Common myeloid progenitor, CD34-positive (primary cell): ENCODE measurements at regions not wholly inside any gene's neighbourhood (a gene's known extent, or its start where the extent isn't known, plus 50 kb on each side); places are given as distances from the start of the nearest gene placed in this dataset.

ENCODE experiments used
- CTCF ChIA-PET: fragments of 350-600 bp; sonication (Branson Sonifier 250); formaldehyde crosslinking; loops from one replicate; lab custom pipeline; 2021; ENCODE audit warnings: antibody characterized with exemption; lab: Charles Lee
- POLR2A ChIA-PET: fragments of 350-600 bp; sonication (Branson Sonifier 250); formaldehyde crosslinking; loops from one replicate; lab custom pipeline; 2021; ENCODE audit warnings: antibody characterized with exemption; lab: Charles Lee
- DNase-seq, 3 donors: peaks; one replicate each; pipeline versions ENCODE4 v3.0.0 to v3.0.0-alpha.2; 2013
- H3K27ac ChIP-seq, 2 experiments: 1 replicate in 1 of 2; 2 replicates in 1 of 2; pipeline ENCODE4 v1.7.0; 2013; ENCODE audit warnings: inconsistent platforms in 2 of 2, low read length in 2 of 2, mild to moderate bottlenecking in 2 of 2, low read depth in 1 of 2, moderate library complexity in 1 of 2; ENCODE audit not compliant: severe bottlenecking in 2 of 2, insufficient read depth in 1 of 2, poor library complexity in 1 of 2
- H3K27me3 ChIP-seq, 5 experiments: replicated peaks in 2 of 5; 1 replicate in 3 of 5; 2 replicates in 2 of 5; pipeline versions ENCODE4 v1.6.1 to v1.7.0; 2013; ENCODE audit warnings: low read length in 4 of 5, mild to moderate bottlenecking in 2 of 5, moderate library complexity in 2 of 5, inconsistent platforms in 1 of 5; ENCODE audit not compliant: insufficient read depth in 5 of 5, control insufficient read depth in 4 of 5
- H3K36me3 ChIP-seq, 4 experiments: 1 replicate in 2 of 4; 2 replicates in 2 of 4; pipeline versions ENCODE4 v1.6.1 to v1.7.0; 2013; ENCODE audit warnings: low read length in 3 of 4, control low read depth in 1 of 4, mild to moderate bottlenecking in 1 of 4; ENCODE audit not compliant: control insufficient read depth in 4 of 4, insufficient read depth in 4 of 4
- H3K4me1 ChIP-seq, 4 experiments: 1 replicate in 3 of 4; 2 replicates in 1 of 4; pipeline versions ENCODE4 v1.6.1 to v1.7.1; 2013; ENCODE audit warnings: low read length in 3 of 4, mild to moderate bottlenecking in 3 of 4, control low read depth in 1 of 4, inconsistent platforms in 1 of 4, moderate library complexity in 1 of 4; ENCODE audit not compliant: control insufficient read depth in 4 of 4, insufficient read depth in 4 of 4; ENCODE audit errors: control extremely low read depth in 1 of 4
- H3K4me3 ChIP-seq, 7 experiments: 1 replicate in 4 of 7; 2 replicates in 3 of 7; pipeline versions ENCODE4 v1.5.1 to v1.7.0; 2013; ENCODE audit warnings: mild to moderate bottlenecking in 7 of 7, low read length in 6 of 7, moderate library complexity in 6 of 7, inconsistent platforms in 2 of 7, low read depth in 2 of 7, control low read depth in 1 of 7; ENCODE audit not compliant: insufficient read depth in 4 of 7, control insufficient read depth in 1 of 7; ENCODE audit errors: extremely low read depth in 1 of 7
- H3K9me3 ChIP-seq, 5 experiments: 1 replicate in 4 of 5; 2 replicates in 1 of 5; pipeline versions ENCODE4 v1.6.1 to v1.7.1; 2013; ENCODE audit warnings: low read length in 4 of 5, mild to moderate bottlenecking in 2 of 5, inconsistent platforms in 1 of 5, low read depth in 1 of 5, moderate library complexity in 1 of 5; ENCODE audit not compliant: control insufficient read depth in 4 of 5, insufficient read depth in 2 of 5; ENCODE audit errors: control extremely low read depth in 1 of 5
- WGBS: methylation state at CpG from one replicate; pipeline ENCODE4 v1.1.5; 2013; ENCODE audit not compliant: insufficient coverage; 5-methylcytosine and 5-hydroxymethylcytosine counted together

GRCh38 chr6:22807818-22808217 lies 238.5 kb downstream of the HDGFL1 start:
- no peaks in the 10 kb centered on the region for H3K36me3 ChIP-seq
- H3K4me1 ChIP-seq = no peaks in the 10 kb centered on the region
- CTCF ChIA-PET = no interaction called here
- no peak overlapping the region for H3K27ac ChIP-seq
- 100% methylated on average over 3 of the region's 3 CpGs for WGBS
- H3K4me3 ChIP-seq = no peak overlapping the region
- no peak for DNase-seq
- H3K27me3 ChIP-seq = no peaks in the 10 kb centered on the region
- POLR2A ChIA-PET = no interaction called here
- H3K9me3 ChIP-seq = no peaks in the 10 kb centered on the region

- Histone ChIP-seq H3K36me3 (no peaks in the 10 kb centered on the region), H3K4me3 (no peak overlapping the region), H3K27ac (no peak overlapping the region), H3K27me3 (no peaks in the 10 kb centered on the region), H3K4me1 (no peaks in the 10 kb centered on the region), H3K9me3 (no peaks in the 10 kb centered on the region)
- CTCF ChIA-PET = no interaction called here
- WGBS = no CpG with 5 or more reads among the region's 1 CpG
- POLR2A ChIA-PET = no interaction called here
- DNase-seq = no peak
Observed at GRCh38 chr6:22808466-22808865, 239.1 kb downstream of the HDGFL1 start.

GRCh38 chr6:22809370-22809769 lies 240.0 kb downstream of the HDGFL1 start:
- H3K9me3 ChIP-seq = no peaks in the 10 kb centered on the region
- H3K4me3 ChIP-seq = no peak overlapping the region
- no peak for DNase-seq
- WGBS = 100% methylated on average over 1 of the region's 1 CpG
- no peak overlapping the region for H3K27ac ChIP-seq
- H3K27me3 ChIP-seq = no peaks in the 10 kb centered on the region
- POLR2A ChIA-PET = no interaction called here
- no peaks in the 10 kb centered on the region for H3K4me1 ChIP-seq
- CTCF ChIA-PET = no interaction called here
- H3K36me3 ChIP-seq = no peaks in the 10 kb centered on the region

- ChIA-PET POLR2A (no interaction called here), CTCF (no interaction called here)
- no peaks in the 10 kb centered on the region for H3K27me3 ChIP-seq
- H3K4me3 ChIP-seq = no peak overlapping the region
- WGBS = 100% methylated on average over 1 of the region's 1 CpG
- no peak overlapping the region for H3K27ac ChIP-seq
- H3K4me1 ChIP-seq = no peaks in the 10 kb centered on the region
- H3K9me3 ChIP-seq = peaks cover 0 to 5% (median 0%) of the 10 kb centered on the region in 5 experiments
- no peak for DNase-seq
- H3K36me3 ChIP-seq = no peaks in the 10 kb centered on the region
Observed at GRCh38 chr6:22819209-22819608, 249.8 kb downstream of the HDGFL1 start.

GRCh38 chr6:22821664-22822320 lies 252.4 kb downstream of the HDGFL1 start:
- no peak overlapping the region for H3K4me3 ChIP-seq

GRCh38 chr6:22825210-22825609 lies 255.8 kb downstream of the HDGFL1 start:
- POLR2A ChIA-PET = no interaction called here
- Histone ChIP-seq H3K27ac (no peak overlapping the region), H3K36me3 (no peaks in the 10 kb centered on the region), H3K4me1 (peaks cover 0 to 3% (median 0%) of the 10 kb centered on the region in 4 experiments), H3K27me3 (no peaks in the 10 kb centered on the region), H3K4me3 (no peak overlapping the region), H3K9me3 (no peaks in the 10 kb centered on the region)
- no CpG with 5 or more reads among the region's 3 CpGs for WGBS
- CTCF ChIA-PET = no interaction called here
- no peak for DNase-seq

More at GRCh38 chr6:22821664-22822320, 252.4 kb downstream of the HDGFL1 start:
- WGBS = 100% methylated on average over 1 of the region's 3 CpGs
- Histone ChIP-seq H3K9me3 (no peaks in the 10 kb centered on the region), H3K27me3 (no peaks in the 10 kb centered on the region), H3K36me3 (no peaks in the 10 kb centered on the region), H3K4me1 (no peaks in the 10 kb centered on the region), H3K27ac (no peak overlapping the region)
- ChIA-PET POLR2A (no interaction called here), CTCF (no interaction called here)
- DNase-seq = no peak

- POLR2A ChIA-PET = interaction anchor here (0.6 kb wide), 1 partner anchor 14 kb away, joined by 3 read pairs; no protein-coding TSS in a partner anchor
- Histone ChIP-seq H3K27me3 (no peaks in the 10 kb centered on the region), H3K36me3 (no peaks in the 10 kb centered on the region), H3K4me1 (peaks cover 0 to 3% (median 0%) of the 10 kb centered on the region in 4 experiments), H3K9me3 (no peaks in the 10 kb centered on the region), H3K27ac (no peak overlapping the region), H3K4me3 (no peak overlapping the region)
- CTCF ChIA-PET = no interaction called here
- WGBS = 100% methylated on average over 1 of the region's 2 CpGs
- DNase-seq = no peak
Observed at GRCh38 chr6:22826961-22827360, 257.6 kb downstream of the HDGFL1 start.
